Glomerular endothelial cell (primary cell): ENCODE measurements at regions not wholly inside any gene's neighbourhood (a gene's known extent, or its start where the extent isn't known, plus 50 kb on each side); places are given as distances from the start of the nearest gene placed in this dataset.

Experiments used
- DNase-seq: peaks from one replicate; pipeline ENCODE4 v3.0.0-alpha.2; 2011; ENCODE audit warnings: low read depth, low spot score; ENCODE audit errors: extremely low read depth

GRCh38 chr2:82317012-82317411, 2012.5 kb upstream of the LRRTM1 start:
- DNase-seq: no peak

GRCh38 chr2:82316586-82316985, 2012.0 kb upstream of the LRRTM1 start:
- DNase-seq: no peak

- DNase-seq: no peak
Observed at GRCh38 chr2:82314836-82315472, 2010.4 kb upstream of the LRRTM1 start.

GRCh38 chr2:82307511-82307910, 2003.0 kb upstream of the LRRTM1 start:
- DNase-seq: no peak

- DNase-seq: no peak
Observed at GRCh38 chr2:82301506-82301905, 1997.0 kb upstream of the LRRTM1 start.

- no peak for DNase-seq
Observed at GRCh38 chr2:82289446-82289845, 1984.9 kb upstream of the LRRTM1 start.

- DNase-seq: no peak
Observed at GRCh38 chr2:82283075-82283474, 1978.5 kb upstream of the LRRTM1 start.

- DNase-seq: no peak
Observed at GRCh38 chr2:82282111-82282882, 1977.7 kb upstream of the LRRTM1 start.

- DNase-seq: no peak
Observed at GRCh38 chr2:82279367-82279766, 1974.8 kb upstream of the LRRTM1 start.

- no peak for DNase-seq
Observed at GRCh38 chr2:82278416-82278815, 1973.9 kb upstream of the LRRTM1 start.

- no peak for DNase-seq
Observed at GRCh38 chr2:82275599-82275998, 1971.0 kb upstream of the LRRTM1 start.

- no peak for DNase-seq
Observed at GRCh38 chr2:82268446-82268845, 1963.9 kb upstream of the LRRTM1 start.

- no peak for DNase-seq
Observed at GRCh38 chr2:82260521-82260920, 1956.0 kb upstream of the LRRTM1 start.

GRCh38 chr2:82259551-82259950, 1955.0 kb upstream of the LRRTM1 start:
- DNase-seq: no peak

GRCh38 chr2:82257796-82258555, 1953.4 kb upstream of the LRRTM1 start:
- no peak for DNase-seq

GRCh38 chr2:82256983-82257632, 1952.6 kb upstream of the LRRTM1 start:
- DNase-seq: no peak

GRCh38 chr2:82256288-82256687, 1951.7 kb upstream of the LRRTM1 start:
- DNase-seq: no peak

GRCh38 chr2:82254728-82255127, 1950.2 kb upstream of the LRRTM1 start:
- DNase-seq: no peak

- no peak for DNase-seq
Observed at GRCh38 chr2:82246220-82246775, 1941.7 kb upstream of the LRRTM1 start.

- no peak for DNase-seq
Observed at GRCh38 chr2:82239176-82239575, 1934.6 kb upstream of the LRRTM1 start.
